GM19438 (cell line): ENCODE measurements at regions not wholly inside any gene's neighbourhood (a gene's known extent, or its start where the extent isn't known, plus 50 kb on each side); places are given as distances from the start of the nearest gene placed in this dataset.
"Not testable (repeated sequence)": the region's sequence is repeated elsewhere in the genome, so short reads cannot be mapped to it uniquely, and the experiment has no call there.

Experiments
- ATAC-seq: cut with Tn5 transposase; IDR thresholded peaks from one replicate; pipeline ENCODE4 v1.9.1; 2021; ENCODE audit warnings: low read depth; ENCODE audit not compliant: unreplicated experiment

DNA sequence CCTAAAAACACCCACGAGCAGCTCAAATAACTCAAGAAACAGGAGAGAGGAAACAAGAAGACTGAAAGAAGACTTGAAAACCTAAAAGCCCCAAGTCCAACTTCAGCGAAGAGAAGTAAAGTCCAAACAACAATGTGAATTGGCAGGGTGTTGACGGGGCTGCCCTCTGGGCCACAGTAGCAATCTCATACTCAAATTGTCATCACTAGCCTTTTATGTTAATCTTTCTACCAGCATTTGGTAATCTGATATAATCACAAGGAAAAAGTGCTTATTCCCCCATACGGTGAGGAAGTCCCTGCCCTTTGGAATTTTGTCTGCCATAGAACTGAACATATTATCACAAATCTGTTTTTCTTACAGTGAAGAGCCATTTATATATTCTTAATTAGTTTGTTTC lies 51.5 kb upstream of the IFNE start:
- no peak for ATAC-seq

DNA sequence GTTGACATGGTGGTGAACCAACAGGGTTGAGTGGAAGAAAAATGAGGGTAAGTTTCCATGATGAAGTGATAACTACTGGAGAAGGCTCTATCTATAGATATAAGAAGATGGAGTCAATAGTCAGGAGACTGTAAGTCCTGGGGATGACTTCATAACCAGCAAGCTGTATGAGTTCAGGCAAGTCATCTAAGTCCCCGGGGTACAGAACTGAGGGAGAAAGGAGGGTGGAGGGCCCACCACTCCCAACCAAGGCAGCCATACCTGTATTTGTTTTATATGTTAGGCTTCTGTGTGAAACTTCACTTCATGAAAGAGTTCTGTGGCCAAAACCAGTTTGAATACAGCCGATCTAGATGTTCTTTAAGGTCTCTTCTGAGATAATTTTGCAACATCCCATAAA lies 53.3 kb upstream of the IFNE start:
- no peak for ATAC-seq

DNA sequence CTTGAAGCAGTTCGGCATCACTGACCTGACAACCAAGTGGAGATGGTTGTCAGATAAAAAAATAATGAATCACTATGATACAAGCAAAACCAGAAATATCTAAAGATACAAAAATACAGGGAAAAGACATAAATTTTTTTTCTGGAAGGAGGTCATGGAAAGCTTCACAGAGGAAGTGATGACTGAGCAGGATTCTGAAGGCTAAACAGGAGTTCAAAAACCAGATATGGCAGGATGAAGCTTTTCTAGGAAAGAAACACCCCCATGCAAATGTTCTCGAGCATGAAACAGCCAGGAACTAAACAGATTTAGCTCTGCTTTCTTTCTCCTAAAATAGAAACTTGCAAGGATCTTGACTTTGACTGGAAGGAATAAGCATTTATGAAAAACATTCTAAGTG lies 60.7 kb upstream of the IFNE start:
- ATAC-seq: no peak

DNA sequence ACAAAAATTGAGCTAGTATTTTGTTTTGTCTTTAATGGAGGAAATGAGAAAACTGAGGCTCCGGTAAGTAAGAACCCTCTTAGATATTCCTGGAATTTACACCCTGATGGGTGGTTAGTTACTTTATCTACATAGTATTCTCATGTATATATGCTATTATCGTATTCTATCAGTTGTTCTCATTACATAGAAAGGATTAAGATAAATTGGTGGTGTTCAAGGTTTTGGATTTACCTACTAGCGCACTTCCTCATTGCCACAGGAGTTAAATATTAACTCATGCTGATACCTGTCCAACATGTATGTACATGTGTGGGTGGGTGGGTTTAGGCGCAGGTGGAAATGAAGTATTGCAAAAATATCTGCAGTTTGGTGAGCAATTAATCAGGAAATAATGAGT lies 61.1 kb upstream of the IFNE start:
- no peak for ATAC-seq

DNA sequence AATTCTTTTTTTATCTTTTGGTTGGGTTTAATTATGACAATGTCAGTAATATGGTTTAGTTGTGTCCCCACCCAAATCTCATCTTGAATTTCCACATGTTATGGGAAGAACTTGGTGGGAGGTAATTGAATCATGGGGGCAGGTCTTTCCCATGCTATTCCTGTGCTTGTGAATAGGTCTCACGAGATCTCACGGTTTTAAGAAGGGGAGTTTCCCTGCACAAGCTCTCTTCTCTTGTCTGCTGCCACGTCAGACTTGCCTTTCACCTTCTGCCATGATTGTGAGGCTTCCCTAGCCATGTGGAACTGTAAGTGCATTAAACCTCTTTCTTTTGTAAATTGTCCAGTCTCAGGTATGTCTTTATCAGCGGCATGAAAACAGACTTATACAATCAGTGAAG lies 61.7 kb upstream of the IFNE start:
- not testable (repeated sequence) for ATAC-seq

DNA sequence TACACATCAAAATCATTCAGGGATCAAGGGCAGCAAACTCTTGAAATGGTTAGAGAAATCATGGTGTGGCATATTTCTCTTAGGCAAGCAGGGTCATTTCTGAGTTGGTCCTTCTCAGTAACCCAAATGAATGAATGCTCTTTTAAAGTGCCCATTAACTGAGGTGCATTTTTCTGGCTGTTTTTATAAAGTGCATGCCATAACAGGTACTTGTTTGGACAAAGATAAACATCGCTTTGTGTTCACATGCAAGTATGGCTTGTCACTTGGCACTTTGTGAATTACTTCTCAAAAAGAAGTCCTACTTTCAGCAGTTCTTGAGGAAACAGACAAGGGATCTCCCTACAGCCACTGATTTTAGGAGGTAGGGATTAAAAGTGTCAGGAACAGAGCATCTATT lies 64.8 kb upstream of the IFNE start:
- ATAC-seq: no peak

DNA sequence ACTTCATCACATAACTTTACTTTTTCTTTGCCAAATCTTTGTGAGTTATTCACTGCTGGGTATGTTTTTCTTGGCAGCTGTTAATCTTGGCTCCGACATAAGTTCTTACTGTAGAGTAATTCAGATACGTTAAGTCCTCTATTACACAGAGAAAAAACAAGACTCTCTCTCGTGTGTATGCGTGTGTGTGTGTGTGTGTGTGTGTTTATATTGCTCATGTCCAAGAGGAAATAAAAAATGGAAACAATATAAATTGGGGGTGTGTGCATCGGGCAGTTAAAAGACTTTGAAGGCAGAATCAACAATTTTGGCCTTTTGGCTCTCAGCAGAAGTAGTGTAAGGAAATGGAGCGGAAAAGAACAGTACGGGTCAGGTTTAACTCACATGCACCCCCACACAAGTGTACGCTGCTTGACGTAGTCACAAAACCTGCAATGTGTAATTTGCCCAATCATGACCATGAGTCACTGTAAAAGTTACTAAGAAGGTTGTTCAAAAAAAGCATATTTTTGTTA lies 67.2 kb upstream of the IFNE start:
- ATAC-seq: no peak

DNA sequence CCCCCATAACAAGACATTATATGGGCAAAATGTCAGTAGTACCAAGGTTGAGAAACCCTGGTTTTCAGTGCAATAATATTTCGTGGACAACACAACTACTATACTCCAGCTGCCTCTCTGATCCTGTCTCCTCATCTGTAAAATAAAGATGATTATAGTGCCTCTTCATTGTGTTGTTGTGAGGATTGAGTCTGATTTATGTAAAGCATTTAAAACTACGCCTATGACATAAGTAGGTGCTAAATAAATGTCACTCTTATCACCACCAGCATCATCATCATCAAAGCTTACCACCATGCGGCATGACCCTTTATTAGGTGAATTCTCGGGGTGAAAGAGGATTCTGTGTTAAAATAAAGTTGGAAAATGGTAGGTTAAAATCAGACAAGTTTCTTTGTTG lies 67.8 kb upstream of the IFNE start:
- ATAC-seq: no peak

DNA sequence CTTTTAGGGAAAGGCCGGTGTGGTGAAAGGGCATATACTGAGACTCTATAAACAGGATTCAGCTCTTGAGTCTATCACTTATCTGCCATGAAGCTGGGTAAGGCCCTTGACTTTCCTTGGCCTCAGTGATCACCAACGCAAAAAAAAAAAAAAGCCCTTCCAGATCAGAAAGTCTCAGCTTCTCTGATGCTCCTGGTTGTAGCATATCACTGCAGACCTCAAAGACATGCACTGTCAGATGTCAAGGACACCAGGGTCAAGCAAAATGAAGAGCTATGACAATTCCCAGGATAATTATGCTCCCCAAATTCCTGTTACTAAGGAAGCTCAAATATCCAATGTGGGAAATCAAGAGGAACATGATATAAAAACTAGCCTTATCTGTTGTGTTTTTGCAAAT lies 68.3 kb upstream of the IFNE start:
- no peak for ATAC-seq

DNA sequence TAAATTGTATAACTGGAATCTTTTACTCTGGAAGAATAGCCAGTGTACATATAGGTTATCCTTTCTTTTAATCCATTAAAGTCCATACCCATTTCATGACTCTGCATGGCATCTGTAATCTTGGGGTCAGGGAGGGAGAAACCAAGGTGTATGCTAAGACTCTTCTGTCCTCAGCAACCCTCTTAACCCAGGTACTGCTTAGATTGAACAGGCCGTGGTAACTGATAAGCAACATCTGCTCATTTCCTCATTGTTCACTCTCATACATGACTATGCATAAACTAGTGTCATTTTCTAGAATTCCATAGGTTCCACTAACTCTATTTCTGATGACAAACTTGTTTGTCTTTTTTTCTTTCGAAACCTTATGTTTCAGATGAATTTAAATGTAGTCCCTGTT lies 69.3 kb upstream of the IFNE start:
- no peak for ATAC-seq

DNA sequence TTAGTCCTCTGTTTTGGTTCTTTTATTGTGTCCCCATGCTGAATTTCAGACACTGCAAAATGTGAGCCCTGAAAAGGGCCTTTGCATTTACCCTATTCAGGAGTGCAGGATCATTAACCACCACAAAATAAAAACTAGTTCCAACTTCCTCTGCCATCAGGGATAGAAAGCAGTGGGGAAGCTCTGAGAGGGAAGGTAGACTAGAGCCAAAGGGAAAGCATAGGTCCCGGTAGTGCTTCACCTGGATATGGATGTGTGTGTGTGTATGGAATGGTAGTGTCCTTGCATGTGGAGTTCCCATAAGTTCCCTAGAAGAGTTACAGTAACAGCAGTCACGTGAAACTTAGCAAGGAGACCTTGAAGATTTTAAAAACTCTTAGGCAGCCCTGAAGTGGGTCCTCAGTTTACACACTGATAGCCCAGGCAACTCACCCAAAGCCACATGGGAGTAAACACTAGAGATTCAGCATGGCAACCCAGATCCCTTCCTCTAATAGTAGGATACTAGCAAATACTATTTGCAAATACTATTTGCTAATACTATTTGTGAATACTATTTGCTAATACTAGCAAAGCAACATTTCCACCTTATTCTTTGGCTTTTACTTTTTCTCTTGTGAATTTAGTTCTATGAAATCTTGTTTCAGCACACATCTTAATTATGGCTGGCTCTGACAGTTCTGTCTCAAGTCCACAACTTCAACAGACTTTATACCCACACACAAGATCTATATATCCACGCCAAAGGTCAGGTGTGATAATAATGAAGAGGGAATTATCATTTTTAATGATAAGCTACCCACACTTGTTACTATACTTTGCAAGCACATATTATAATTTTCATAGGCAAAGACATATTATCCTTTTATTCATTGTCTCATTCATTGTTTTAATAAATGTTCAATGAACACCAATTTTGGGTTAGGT lies 70.4 kb upstream of the IFNE start:
- ATAC-seq: no peak

DNA sequence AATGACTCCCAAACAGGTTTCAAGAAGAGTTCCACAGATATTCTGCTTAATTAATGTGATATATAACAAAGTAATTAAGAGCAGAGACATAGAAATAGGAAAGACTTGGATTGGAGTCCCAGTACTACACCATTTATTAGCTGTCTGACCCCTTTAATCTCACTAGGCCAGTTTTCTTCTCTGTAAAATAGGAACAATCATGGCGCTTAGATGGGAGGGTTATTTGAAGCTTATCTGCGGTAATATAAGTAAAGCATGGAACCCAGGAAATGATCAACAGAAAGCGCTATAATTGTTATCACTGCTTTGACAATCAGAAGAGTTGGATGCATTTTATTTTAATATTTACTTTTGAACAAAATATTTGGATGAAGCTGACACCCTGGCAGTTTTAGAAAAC lies 71.3 kb upstream of the IFNE start:
- no peak for ATAC-seq

DNA sequence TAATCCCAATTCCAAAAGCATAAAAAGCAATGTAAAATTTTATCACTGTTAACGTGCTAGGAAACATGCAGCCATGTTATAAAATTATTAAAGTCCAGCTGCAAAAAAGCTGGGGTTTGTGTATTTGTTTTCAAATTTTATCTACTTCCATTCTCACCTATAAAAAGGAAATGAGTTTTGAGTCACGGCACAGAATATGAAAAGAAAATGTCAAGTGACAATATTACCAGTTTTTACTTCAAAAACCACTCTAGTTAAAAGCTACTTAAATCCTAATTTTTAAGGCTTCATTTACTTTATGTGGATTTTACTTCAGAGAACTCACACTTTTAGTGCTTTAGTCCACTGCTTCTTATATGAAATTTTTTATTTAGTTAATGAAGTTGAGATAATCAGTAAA lies 72.7 kb upstream of the IFNE start:
- no peak for ATAC-seq

DNA sequence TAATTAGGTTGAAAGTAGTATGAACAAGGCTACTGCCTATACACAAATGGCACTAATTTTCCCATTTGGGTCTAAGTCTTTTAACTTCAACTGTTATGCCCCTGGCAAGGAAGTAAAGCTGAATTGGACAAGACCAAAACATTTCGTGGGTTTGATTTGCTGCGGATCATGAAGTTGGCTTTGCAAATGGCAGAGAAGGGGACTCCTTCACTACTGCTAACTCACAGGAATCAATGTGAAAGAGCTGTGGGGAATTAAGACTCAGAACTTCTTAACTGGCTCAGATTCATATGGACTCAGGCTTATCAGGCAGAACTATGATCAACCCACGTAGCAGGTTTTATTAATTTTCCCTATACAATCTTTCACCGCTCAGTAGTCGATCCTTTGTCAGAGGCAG lies 73.8 kb upstream of the IFNE start:
- ATAC-seq: no peak

DNA sequence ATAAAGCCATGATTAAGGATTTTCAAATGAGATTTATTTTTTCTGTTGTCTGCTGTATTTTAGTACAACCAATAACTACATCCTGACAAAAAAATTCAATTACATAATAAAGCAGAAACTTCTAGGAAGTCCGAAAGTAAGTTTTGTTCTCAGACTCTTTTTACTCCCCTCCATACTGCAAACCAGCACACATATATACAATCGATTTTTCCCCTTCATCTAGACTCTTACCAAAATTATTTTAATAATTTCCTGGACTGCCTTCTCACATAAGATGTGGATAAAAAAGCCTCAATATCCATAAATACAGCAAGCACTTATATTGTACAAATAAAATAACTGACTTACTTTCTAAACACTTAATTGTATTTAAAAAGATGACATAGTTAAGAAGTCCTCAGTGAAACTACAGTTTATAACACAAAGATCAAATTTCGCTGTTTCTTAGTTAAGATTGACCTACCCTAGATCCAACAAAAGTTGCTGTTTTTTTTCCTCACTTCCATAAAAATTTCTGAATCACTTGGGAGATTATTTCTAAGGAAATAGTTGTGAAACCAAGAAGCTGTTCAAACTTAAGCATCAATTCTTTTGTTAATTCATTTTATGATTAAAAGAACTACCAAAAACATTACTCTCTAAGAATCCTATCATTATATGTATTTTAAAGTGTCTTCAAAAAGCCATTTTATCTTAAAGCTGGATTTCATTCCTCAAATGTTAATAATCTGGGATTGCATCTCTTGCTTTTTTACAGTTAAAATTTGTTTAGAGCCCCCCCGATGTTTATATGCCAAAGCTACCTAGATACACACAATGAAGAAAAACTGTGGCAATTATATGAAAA lies 74.7 kb upstream of the IFNE start:
- ATAC-seq: no peak

DNA sequence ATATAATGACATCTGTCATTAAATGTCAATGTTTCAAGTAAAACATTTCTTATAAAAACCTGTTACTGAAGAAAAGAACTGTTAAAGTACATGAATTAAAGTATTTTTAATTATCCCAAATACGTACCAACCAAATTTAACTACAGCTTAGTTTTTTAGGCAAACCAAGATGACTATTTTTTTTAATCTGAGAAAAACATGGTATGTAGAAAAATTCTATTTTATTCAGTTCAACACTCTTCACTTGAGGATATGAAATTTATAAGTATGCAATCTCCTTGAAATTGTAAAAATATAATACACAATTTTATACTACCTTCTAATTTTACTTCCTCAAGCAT lies 75.3 kb upstream of the IFNE start:
- ATAC-seq: no peak

DNA sequence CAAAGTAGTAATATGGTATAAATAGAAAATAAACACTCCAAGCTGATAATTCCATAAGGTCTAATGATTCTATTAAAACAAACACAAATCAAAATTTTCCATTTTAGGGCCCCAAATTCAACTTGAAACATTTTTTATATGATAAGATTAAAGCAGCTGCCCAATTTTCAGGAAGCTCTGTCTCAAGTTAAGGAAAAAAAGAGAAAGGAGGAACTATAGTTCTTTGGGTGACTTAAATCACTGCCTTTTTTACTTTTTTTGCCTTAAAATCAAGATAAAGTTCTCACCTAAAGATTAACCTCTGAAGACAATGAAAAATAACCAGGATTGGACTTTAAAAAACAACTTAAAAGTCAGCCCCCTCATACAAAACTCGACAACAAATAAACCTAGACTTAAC lies 76.0 kb upstream of the IFNE start:
- ATAC-seq: no peak

DNA sequence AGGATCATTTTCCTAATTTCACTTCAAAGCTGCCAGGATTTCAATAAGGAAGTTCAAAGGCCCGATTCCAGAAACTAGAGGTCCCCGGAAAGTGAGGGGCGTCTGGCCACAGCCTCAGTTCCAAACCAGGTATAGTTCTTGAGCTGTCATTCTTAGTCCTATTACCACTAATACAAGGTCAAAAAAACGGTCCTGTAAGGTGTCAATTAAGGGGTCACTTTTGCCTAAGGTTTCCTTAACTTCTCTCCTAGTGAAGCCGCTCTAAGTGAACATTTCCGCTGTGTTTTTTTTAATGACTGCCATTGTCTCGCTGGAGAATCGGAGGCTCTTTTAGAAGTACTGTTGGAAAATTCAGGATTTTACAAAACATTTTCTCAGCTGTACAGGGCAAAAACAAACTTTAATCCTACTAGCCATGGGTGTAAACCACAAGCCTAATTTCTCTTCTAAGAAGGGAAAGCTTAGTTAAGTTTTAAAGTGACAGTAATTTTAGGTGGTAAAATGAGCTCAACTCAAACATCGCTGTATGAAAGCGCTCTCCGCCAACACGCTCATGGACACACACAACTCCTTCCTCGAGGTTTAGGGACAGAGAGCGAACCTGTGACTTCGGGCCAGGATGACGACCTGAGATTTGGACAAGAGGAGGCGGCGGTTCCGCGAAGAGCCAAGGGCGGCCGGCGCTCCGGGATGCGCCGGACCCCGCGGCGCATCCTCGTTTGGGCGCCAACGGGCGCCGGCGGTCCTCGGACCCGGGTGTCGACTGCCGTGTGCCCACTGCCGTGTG lies 76.7 kb upstream of the IFNE start:
- no peak for ATAC-seq

DNA sequence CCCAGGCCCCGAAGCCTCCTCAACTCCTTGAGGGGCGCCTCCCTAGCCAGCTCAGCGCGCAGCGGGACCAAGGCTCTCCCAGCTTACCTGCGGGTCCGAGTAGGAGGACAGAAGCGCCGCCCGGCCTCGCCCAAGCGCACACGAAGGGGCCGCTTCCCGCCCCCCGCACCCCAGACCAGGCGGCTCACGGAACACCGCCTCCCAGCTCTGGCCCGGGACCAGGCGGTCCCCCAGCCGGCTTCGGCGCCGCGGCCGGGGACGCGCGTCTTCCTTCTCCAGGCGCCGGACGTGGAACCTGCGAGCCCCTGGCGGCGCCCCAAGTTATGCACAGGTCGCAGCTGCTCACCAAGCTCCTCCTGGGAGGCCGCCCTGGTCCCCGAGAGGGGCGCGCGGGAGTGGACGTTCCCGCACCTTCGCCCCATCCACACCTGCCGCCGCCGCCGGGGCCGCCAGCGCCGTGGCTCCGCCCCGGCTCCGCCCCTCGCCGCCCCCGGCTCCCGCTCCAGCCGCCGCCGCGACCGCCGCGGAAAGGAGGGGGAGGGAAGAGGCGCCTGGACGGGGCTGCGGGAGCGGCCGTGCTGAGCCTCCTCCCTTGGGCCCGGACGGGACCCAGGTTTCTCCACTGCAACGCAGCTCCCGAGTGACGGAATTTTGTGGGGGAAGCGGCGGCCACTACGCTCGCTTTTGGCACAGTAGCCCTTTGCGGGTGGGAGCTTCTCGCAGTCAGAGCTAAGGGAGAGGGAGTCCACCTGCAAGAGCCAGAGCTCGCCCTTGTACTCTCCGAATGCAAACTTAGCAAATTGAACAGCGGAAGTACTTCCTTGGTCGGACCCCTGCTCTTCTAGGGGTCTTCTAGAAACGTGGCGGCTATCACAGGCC lies 77.5 kb upstream of the IFNE start:
- ATAC-seq: no peak

DNA sequence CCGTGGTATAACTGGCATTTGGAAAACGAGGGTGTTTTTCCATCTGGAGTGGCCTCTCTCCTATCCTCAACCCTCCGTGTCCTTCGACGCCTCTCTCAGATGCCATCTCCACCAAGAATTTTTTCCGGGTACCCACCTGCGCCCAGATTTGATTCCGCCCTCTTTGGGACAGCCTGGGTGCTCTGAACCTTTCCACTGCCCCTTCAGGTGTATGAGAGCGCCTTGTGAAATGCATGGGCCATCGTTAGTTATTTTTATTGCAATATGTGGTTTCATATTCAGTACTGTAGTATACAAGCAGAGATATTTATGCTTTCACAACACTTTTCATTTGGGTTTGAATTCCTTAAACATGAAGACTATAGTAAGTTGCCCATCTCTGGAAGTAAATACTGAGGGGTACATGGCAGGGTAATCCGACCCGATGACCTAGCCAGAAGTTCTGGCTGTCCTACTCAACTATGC lies 78.2 kb upstream of the IFNE start:
- ATAC-seq: no peak
